ENCODE measurements at regions not wholly inside any gene's neighbourhood (a gene's known extent, or its start where the extent isn't known, plus 50 kb on each side); places are given as distances from the start of the nearest gene placed in this dataset.

- TF ChIP-seq CTCF (IDR thresholded peaks at IDR 0.05 in 4 of 5, conservative IDR thresholded peaks at IDR 0.05 in 1 of 5) (no peak), POLR2A (IDR thresholded peaks at IDR 0.05) (no peak)
These were observed 518.0 kb downstream of the ZNF516 start for GRCh38 chr18:75977081-75977480.
